PFSK-1 (cell line): ENCODE measurements at regions not wholly inside any gene's neighbourhood (a gene's known extent, or its start where the extent isn't known, plus 50 kb on each side); places are given as distances from the start of the nearest gene placed in this dataset.

Source experiments
- FOXP2 ChIP-seq: optimal IDR thresholded peaks from 2 replicates; pipeline ENCODE3; 2011; ENCODE audit warnings: borderline replicate concordance, control low read depth, inconsistent platforms; ENCODE audit not compliant: insufficient read depth; ENCODE audit errors: extremely low read length, extremely low read depth
- POLR2AphosphoS5 ChIP-seq: IDR thresholded peaks from 2 replicates; pipeline ENCODE4 v1.6.1; 2012; ENCODE audit warnings: low read depth, mild to moderate bottlenecking, control low read depth, low read length, moderate library complexity
- REST ChIP-seq, 2 experiments: IDR thresholded peaks; 2 replicates each; pipeline versions ENCODE4 v1.6.1 to v1.8.0; 2011 to 2012; ENCODE audit warnings: low read depth in 2 of 2, low read length in 2 of 2, control low read depth in 1 of 2, inconsistent platforms in 1 of 2, mild to moderate bottlenecking in 1 of 2, moderate library complexity in 1 of 2; ENCODE audit not compliant: insufficient read depth in 1 of 2
- SIN3A ChIP-seq: IDR thresholded peaks from 2 replicates; pipeline ENCODE4 v1.6.1; 2012; ENCODE audit warnings: mild to moderate bottlenecking, low read length, moderate library complexity, borderline replicate concordance; ENCODE audit not compliant: insufficient read depth
- TAF1 ChIP-seq: IDR thresholded peaks from 2 replicates; pipeline ENCODE4 v1.6.1; 2012; ENCODE audit warnings: low read length, control low read depth, borderline replicate concordance; ENCODE audit not compliant: insufficient read depth

GRCh38 chr21:38938769-38939168 is 133.0 kb downstream of the ETS2 start:
- TF ChIP-seq TAF1 (no peak), POLR2AphosphoS5 (no peak), REST (IDR thresholded peaks at IDR 0.05; ENCODE audit: insufficient read depth in 1 of 2, low read depth in 2 of 2, low read length in 2 of 2) (no peak), FOXP2 (no peak), SIN3A (no peak)
